Lung (tissue), 11 donors: ENCODE measurements at regions not wholly inside any gene's neighbourhood (a gene's known extent, or its start where the extent isn't known, plus 50 kb on each side); places are given as distances from the start of the nearest gene placed in this dataset.

Experiments used
- ATAC-seq: fragments of 200-7000 bp; cut with Tn5 transposase; one replicate; pipeline ENCODE4 v1.9.1; 2020; ENCODE audit warnings: moderate number of reproducible peaks; ENCODE audit not compliant: insufficient read depth, low FRiP score
- DNase-seq, 3 donors: peaks; one replicate each; pipeline ENCODE4 v3.0.0-alpha.2; 2013 to 2017
- H3K27ac ChIP-seq, 2 donors: one replicate each; pipeline ENCODE4 v1.5.1; 2013; ENCODE audit warnings: mild to moderate bottlenecking in 2 of 2, moderate library complexity in 2 of 2, control low read depth in 1 of 2, inconsistent platforms in 1 of 2, low read depth in 1 of 2, low read length in 1 of 2
- H3K27me3 ChIP-seq, 3 donors: one replicate each; pipeline ENCODE4 v1.5.1; 2013; ENCODE audit warnings: low read length in 2 of 3; ENCODE audit not compliant: control insufficient read depth in 3 of 3, insufficient read depth in 3 of 3
- H3K36me3 ChIP-seq, 4 donors: one replicate each; pipeline ENCODE4 v1.5.1; 2013; ENCODE audit warnings: low read length in 4 of 4, mild to moderate bottlenecking in 1 of 4, moderate library complexity in 1 of 4; ENCODE audit not compliant: control insufficient read depth in 4 of 4, insufficient read depth in 4 of 4
- H3K4me1 ChIP-seq, 5 donors: one replicate each; pipeline ENCODE4 v1.5.1; 2013; ENCODE audit warnings: low read length in 5 of 5, mild to moderate bottlenecking in 2 of 5, moderate library complexity in 1 of 5; ENCODE audit not compliant: control insufficient read depth in 5 of 5, insufficient read depth in 5 of 5
- H3K4me3 ChIP-seq: one replicate; pipeline ENCODE4 v1.5.1; 2013; ENCODE audit warnings: mild to moderate bottlenecking, control low read depth, moderate library complexity
- H3K9ac ChIP-seq, 2 donors: one replicate each; pipeline ENCODE4 v1.5.1; 2013; ENCODE audit warnings: low read length in 2 of 2, control low read depth in 1 of 2; ENCODE audit not compliant: insufficient read depth in 1 of 2
- H3K9me3 ChIP-seq, 4 donors: one replicate each; pipeline ENCODE4 v1.5.1; 2013; ENCODE audit warnings: low read length in 3 of 4, mild to moderate bottlenecking in 1 of 4, moderate library complexity in 1 of 4; ENCODE audit not compliant: control insufficient read depth in 4 of 4, insufficient read depth in 3 of 4
- WGBS, 2 donors: extraction: QIAGEN DNeasy Blood & Tissue Kit; methylation state at CpG; one replicate each; pipeline ENCODE4 v1.1.7; 2013; 5-methylcytosine and 5-hydroxymethylcytosine counted together
- TF ChIP-seq, protein P1 (sequence below): IDR thresholded peaks from 2 replicates; pipeline ENCODE4 v1.5.1; 2012; ENCODE audit warnings: mild to moderate bottlenecking; ENCODE audit errors: control extremely low read depth, extremely low read depth
- donor health status: control.
- donor health status: control.
- donor health status: Bipolar disorder and iron deficiency.
- donor health status: healthy.
- donor health status: DM: yes; HTN: yes; CAD: no.

DNA sequence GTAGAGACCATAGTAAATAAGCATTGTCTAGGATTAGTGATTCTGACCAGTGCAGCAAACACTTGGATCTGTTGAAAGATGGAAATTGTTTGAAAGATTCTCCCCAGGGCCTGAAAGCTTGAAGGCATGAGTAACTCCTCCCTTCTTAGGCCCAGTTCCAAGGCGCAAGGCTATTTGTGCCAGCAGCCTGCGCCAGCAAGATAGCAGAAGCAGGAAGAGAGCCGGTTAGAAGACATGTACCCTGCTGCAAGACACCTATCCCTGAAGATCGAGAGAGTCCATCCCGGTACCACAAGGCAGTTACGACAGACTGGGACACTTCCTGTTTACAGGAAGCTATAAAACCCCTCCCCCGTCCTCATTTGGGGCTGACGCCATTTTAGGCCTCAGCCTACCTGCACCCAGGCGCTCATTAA is 72.4 kb upstream of the JADE1 start:
- TF ChIP-seq, protein P1, sequence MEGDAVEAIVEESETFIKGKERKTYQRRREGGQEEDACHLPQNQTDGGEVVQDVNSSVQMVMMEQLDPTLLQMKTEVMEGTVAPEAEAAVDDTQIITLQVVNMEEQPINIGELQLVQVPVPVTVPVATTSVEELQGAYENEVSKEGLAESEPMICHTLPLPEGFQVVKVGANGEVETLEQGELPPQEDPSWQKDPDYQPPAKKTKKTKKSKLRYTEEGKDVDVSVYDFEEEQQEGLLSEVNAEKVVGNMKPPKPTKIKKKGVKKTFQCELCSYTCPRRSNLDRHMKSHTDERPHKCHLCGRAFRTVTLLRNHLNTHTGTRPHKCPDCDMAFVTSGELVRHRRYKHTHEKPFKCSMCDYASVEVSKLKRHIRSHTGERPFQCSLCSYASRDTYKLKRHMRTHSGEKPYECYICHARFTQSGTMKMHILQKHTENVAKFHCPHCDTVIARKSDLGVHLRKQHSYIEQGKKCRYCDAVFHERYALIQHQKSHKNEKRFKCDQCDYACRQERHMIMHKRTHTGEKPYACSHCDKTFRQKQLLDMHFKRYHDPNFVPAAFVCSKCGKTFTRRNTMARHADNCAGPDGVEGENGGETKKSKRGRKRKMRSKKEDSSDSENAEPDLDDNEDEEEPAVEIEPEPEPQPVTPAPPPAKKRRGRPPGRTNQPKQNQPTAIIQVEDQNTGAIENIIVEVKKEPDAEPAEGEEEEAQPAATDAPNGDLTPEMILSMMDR: no peak
- DNase-seq (peak in 1 of 3 donors; percentile 12), ATAC-seq (no peak)
- H3K27ac ChIP-seq: no peak overlapping the region
- no peak overlapping the region for H3K9ac ChIP-seq
- WGBS, 2 donors: 72 to 86% methylated on average over 9 of the region's 9 CpGs
- H3K36me3 ChIP-seq: no peaks in the 10 kb centered on the region
- no peaks in the 10 kb centered on the region for H3K27me3 ChIP-seq
- no peaks in the 10 kb centered on the region for H3K9me3 ChIP-seq
- H3K4me1 ChIP-seq: no peaks in the 10 kb centered on the region
- no peak overlapping the region for H3K4me3 ChIP-seq

DNA sequence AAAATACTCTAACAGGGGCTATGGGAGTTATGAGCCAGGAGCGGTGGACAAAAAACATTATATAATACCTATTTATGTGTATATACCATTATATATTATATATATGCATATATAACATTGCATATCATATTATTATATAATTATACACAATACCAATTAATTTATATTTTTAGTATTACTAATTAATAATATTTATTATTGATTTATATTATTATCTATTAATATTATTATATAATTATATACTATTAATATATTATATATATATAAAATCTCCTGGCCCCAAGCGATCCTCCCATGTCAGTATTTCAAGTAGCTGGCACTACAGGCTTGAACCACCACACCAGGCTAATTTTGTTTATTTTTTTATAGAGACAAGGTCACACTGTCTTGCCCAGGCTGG is 73.8 kb upstream of the JADE1 start:
- Histone ChIP-seq H3K27ac (no peak overlapping the region), H3K27me3 (no peaks in the 10 kb centered on the region), H3K9me3 (no peaks in the 10 kb centered on the region), H3K9ac (no peak overlapping the region), H3K36me3 (no peaks in the 10 kb centered on the region), H3K4me1 (no peaks in the 10 kb centered on the region), H3K4me3 (no peak overlapping the region)
- no peak for DNase-seq
- TF ChIP-seq, protein P1: no peak
- ATAC-seq: no peak
- 98 to 100% methylated on average over 2 of the region's 2 CpGs for WGBS, 2 donors

DNA sequence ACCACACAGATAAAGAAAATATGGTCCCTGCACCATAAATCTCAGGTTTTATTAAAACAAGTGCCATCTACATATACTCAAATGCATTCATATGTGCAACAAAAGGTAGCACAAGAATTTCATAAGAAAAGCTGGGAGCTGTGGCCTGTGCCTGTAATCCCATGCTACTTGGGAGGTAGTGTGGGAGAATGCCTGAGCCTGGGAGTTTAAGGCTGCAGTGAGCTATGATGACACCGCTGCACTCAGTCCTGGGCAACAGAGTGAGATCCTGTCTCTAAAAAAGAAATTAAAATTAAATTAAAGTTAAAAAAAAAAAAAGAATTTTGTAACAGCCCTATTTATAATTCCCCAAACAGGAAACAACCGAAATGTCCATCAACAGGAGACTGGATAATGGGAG is 81.3 kb upstream of the JADE1 start:
- no peak overlapping the region for H3K4me3 ChIP-seq
- H3K27ac ChIP-seq: no peak overlapping the region
- no peaks in the 10 kb centered on the region for H3K36me3 ChIP-seq
- no peak for DNase-seq
- H3K9me3 ChIP-seq: no peaks in the 10 kb centered on the region
- no peak overlapping the region for H3K9ac ChIP-seq
- H3K4me1 ChIP-seq: peaks cover 0 to 6% (median 0%) of the 10 kb centered on the region in 5 donors
- TF ChIP-seq, protein P1: no peak
- no peaks in the 10 kb centered on the region for H3K27me3 ChIP-seq
- 96 to 97% methylated on average over 2 of the region's 2 CpGs for WGBS, 2 donors
- ATAC-seq: no peak

DNA sequence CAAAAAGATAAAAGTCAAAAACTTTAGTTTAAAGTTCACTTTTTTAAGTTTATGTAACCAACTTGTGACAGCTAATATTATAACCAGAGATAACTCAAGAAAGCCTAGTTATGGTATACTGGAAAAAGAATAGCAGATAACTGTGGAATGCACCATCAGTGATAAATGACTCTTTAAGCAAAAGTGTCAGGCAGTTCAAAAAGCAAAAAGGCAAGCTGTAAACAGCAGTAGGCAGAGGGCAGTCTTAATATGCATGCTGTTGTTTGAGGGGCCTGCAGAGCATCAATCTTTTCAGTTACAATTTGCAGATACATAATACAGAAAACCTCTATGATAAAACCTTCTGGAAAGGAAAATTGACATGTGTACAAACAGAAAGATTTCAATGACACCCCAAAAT is 81.8 kb upstream of the JADE1 start:
- no peak overlapping the region for H3K9ac ChIP-seq
- H3K4me1 ChIP-seq: peaks cover 0 to 6% (median 0%) of the 10 kb centered on the region in 5 donors
- no peaks in the 10 kb centered on the region for H3K36me3 ChIP-seq
- no peak for ATAC-seq
- no peak overlapping the region for H3K4me3 ChIP-seq
- DNase-seq: no peak
- TF ChIP-seq, protein P1: no peak
- H3K27me3 ChIP-seq: no peaks in the 10 kb centered on the region
- H3K27ac ChIP-seq: no peak overlapping the region
- no peaks in the 10 kb centered on the region for H3K9me3 ChIP-seq
